Caco-2 (cell line): ENCODE measurements at regions not wholly inside any gene's neighbourhood (a gene's known extent, or its start where the extent isn't known, plus 50 kb on each side); places are given as distances from the start of the nearest gene placed in this dataset.

Experiments used
- BruUV-seq: library from RNA; stranded (reverse); fragments of 400-500 nt; replicated peaks from 2 replicates; lab custom pipeline; 2021; lab: Mats Ljungman, UMichigan
- CTCF ChIA-PET: fragments of 300-600 bp; sonication (Branson Sonifier 250); formaldehyde crosslinking; loops from one replicate; lab custom pipeline; 2022; ENCODE audit warnings: antibody characterized with exemption; lab: Charles Lee
- POLR2A ChIA-PET: fragments of 300-600 bp; sonication (Branson Sonifier 250); formaldehyde crosslinking; loops from one replicate; lab custom pipeline; 2022; ENCODE audit warnings: antibody characterized with exemption; lab: Charles Lee
- DNase-seq, 2 experiments: peaks; one replicate each; pipeline versions ENCODE4 v3.0.0 to v3.0.0-alpha.2; 2020 to 2022
- H3K27me3 ChIP-seq: replicated peaks from 2 replicates; pipeline ENCODE4 v1.6.0; 2011; ENCODE audit warnings: low read length; ENCODE audit not compliant: control insufficient read depth, insufficient read depth
- H3K36me3 ChIP-seq: 2 replicates; pipeline ENCODE4 v1.5.1; 2011; ENCODE audit warnings: low read length; ENCODE audit not compliant: control insufficient read depth, insufficient read depth
- H3K4me1 ChIP-seq: fragments of 250-450 bp; sonication (Bioruptor Pico); 2 replicates; pipeline ENCODE4 v1.5.1; 2020; ENCODE audit warnings: mild to moderate bottlenecking
- H3K4me3 ChIP-seq: 2 replicates; pipeline ENCODE4 v1.5.1; 2011; ENCODE audit warnings: low read depth, mild to moderate bottlenecking, control low read depth, low read length
- H3K9me3 ChIP-seq: fragments of 250-450 bp; sonication (Bioruptor Pico); 2 replicates; pipeline ENCODE4 v1.5.1; 2020; ENCODE audit warnings: mild to moderate bottlenecking, moderate library complexity
- H3K27ac Mint-ChIP-seq: one replicate; pipeline ENCODE4 v1.8.0; 2022; ENCODE audit warnings: mixed read lengths; ENCODE audit not compliant: unreplicated experiment
- H3K27me3 Mint-ChIP-seq: one replicate; pipeline ENCODE4 v1.8.0; 2022; ENCODE audit warnings: mixed read lengths; ENCODE audit not compliant: insufficient read depth, unreplicated experiment
- H3K36me3 Mint-ChIP-seq: one replicate; pipeline ENCODE4 v1.8.0; 2022; ENCODE audit warnings: mild to moderate bottlenecking, mixed read lengths; ENCODE audit not compliant: insufficient read depth, unreplicated experiment
- H3K4me1 Mint-ChIP-seq: one replicate; pipeline ENCODE4 v1.8.0; 2022; ENCODE audit warnings: low read depth, mixed read lengths; ENCODE audit not compliant: unreplicated experiment
- H3K4me3 Mint-ChIP-seq: one replicate; pipeline ENCODE4 v1.8.0; 2022; ENCODE audit warnings: mild to moderate bottlenecking, moderate library complexity, mixed read lengths; ENCODE audit not compliant: unreplicated experiment
- H3K9me3 Mint-ChIP-seq: one replicate; pipeline ENCODE4 v1.8.0; 2022; ENCODE audit warnings: mixed read lengths; ENCODE audit not compliant: unreplicated experiment
- intact Hi-C: fragments of 100-400 bp; cut with micrococcal nuclease; formaldehyde crosslinking; loops from one replicate; pipeline ENCODE4 v1.10.0; 2022; ENCODE audit not compliant: unreplicated experiment
- TF ChIP-seq, protein P1 (sequence below), 2 experiments: fragments of 200-600 bp in 1 of 2; IDR thresholded peaks; 1 replicate in 1 of 2; 2 replicates in 1 of 2; pipeline versions ENCODE4 v1.5.1 to v1.8.0; 2011 to 2022; ENCODE audit warnings: antibody characterized with exemption in 1 of 2, control low read depth in 1 of 2, inconsistent platforms in 1 of 2, low read depth in 1 of 2, low read length in 1 of 2, mild to moderate bottlenecking in 1 of 2, moderate library complexity in 1 of 2; ENCODE audit not compliant: insufficient read depth in 1 of 2, severe bottlenecking in 1 of 2, unreplicated experiment in 1 of 2

DNA sequence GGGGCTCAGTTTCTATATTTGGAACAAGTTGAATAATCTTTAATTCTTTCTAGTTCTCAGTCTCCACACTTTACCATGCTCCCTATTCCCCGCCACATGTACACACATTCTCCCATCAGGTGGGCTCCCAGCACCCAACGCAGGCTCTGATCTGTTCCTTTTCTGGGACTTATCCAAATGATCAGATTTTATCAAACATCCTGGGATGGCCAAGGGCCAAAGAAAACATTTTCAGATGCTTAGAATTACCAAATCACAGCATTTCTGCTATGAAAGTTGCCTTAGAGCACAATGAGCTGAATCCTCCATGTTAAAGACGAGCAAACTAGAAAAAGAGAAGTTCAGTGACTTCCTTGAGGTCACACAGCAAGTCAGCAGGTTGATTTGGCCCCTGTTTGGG, 153.4 kb downstream of the SEC61B start:
- Mint-ChIP-seq H3K4me3 (no peak overlapping the region), H3K27ac (no peak overlapping the region), H3K9me3 (no peaks in the 10 kb centered on the region), H3K27me3 (peaks cover 22% of the 10 kb centered on the region), H3K4me1 (no peaks in the 10 kb centered on the region), H3K36me3 (no peaks in the 10 kb centered on the region)
- BruUV-seq: no TSS peak
- intact Hi-C loops: no loop called here
- no peaks in the 10 kb centered on the region for H3K4me1 ChIP-seq
- no peak overlapping the region for H3K4me3 ChIP-seq
- TF ChIP-seq, protein P1, sequence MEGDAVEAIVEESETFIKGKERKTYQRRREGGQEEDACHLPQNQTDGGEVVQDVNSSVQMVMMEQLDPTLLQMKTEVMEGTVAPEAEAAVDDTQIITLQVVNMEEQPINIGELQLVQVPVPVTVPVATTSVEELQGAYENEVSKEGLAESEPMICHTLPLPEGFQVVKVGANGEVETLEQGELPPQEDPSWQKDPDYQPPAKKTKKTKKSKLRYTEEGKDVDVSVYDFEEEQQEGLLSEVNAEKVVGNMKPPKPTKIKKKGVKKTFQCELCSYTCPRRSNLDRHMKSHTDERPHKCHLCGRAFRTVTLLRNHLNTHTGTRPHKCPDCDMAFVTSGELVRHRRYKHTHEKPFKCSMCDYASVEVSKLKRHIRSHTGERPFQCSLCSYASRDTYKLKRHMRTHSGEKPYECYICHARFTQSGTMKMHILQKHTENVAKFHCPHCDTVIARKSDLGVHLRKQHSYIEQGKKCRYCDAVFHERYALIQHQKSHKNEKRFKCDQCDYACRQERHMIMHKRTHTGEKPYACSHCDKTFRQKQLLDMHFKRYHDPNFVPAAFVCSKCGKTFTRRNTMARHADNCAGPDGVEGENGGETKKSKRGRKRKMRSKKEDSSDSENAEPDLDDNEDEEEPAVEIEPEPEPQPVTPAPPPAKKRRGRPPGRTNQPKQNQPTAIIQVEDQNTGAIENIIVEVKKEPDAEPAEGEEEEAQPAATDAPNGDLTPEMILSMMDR (IDR thresholded peaks at IDR 0.05; ENCODE audit: insufficient read depth in 1 of 2, low read depth in 1 of 2, low read length in 1 of 2, severe bottlenecking in 1 of 2, unreplicated experiment in 1 of 2): no peak
- H3K9me3 ChIP-seq: no peaks in the 10 kb centered on the region
- CTCF ChIA-PET: no interaction called here
- no peaks in the 10 kb centered on the region for H3K36me3 ChIP-seq
- H3K27me3 ChIP-seq: no peaks in the 10 kb centered on the region; the same call in none of the 2 replicates
- POLR2A ChIA-PET: no interaction called here
- no peak for DNase-seq

DNA sequence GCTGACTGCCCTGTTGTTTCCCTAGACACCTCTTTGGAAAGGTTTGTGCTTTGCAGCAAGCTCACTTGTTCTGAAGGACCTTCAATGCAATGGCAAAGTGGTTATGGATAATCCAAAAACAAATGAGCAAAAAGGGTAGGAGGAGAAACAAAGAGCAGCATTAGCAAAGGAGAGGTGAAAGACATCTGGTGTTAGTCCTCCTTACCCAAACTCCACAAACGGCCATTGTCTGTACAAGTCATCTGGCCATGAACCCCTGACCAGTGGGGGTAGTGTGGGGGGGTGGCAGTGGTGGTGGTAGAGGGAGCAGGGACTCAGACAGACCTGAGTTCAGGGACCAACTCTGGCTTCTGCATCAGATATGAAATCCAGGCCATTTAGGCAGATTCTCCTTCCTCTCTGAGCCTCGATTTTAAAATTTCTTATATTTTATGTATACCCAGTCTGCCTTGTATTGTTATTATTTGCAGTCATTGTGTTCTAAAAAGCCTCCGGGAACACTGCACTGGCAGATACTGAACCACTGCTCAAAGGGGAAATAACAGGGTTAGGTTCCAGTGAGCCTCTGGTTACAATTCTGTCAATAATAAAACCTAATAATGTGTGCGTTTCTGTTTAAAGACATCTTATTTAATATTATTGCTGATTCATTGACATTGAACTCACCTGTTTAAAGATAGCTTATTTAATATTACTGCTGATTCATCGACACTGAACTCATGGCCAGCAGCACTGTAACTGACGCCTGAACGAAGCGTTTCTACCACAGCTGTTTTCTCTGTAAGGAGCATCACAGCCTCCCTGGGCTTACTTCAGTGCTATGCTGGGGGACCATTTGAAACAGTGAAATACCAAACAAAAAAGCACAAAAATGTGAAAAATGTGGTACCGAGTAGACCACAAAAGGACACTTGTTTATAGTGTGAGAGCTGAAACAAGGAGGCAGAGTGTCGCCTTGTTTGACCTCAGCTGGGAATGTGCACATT, 156.0 kb downstream of the SEC61B start:
- H3K9me3 ChIP-seq: no peaks in the 10 kb centered on the region
- H3K4me3 ChIP-seq: no peak overlapping the region
- no peaks in the 10 kb centered on the region; the same call in none of the 2 replicates for H3K27me3 ChIP-seq
- Mint-ChIP-seq H3K27ac (no peak overlapping the region), H3K4me3 (no peak overlapping the region), H3K4me1 (no peaks in the 10 kb centered on the region), H3K9me3 (no peaks in the 10 kb centered on the region), H3K27me3 (peaks cover 18% of the 10 kb centered on the region), H3K36me3 (no peaks in the 10 kb centered on the region)
- TF ChIP-seq, protein P1 (IDR thresholded peaks at IDR 0.05; ENCODE audit: insufficient read depth in 1 of 2, low read depth in 1 of 2, low read length in 1 of 2, severe bottlenecking in 1 of 2, unreplicated experiment in 1 of 2): no peak
- CTCF ChIA-PET: no interaction called here
- no peak for DNase-seq
- H3K4me1 ChIP-seq: no peaks in the 10 kb centered on the region
- no TSS peak for BruUV-seq
- H3K36me3 ChIP-seq: no peaks in the 10 kb centered on the region
- intact Hi-C loops: no loop called here
- POLR2A ChIA-PET: no interaction called here

DNA sequence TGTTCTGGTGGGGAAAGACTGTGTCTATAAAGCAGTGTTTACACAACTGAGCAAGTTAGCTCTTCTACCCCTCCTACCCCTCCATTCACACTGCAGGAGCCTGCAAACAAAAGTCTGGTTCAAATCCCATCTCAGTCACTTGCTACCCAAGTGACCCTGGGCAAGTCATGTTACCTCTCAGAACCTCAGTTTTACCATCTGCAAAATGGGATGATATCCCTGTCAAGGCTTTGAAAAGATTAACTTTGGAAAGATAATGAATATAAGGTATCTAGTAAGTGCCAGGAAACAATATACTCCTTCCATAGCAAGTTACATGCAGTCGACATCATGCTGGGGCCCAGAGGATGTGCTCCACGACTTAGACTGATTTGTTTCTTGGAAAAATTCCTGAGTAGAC, 161.5 kb downstream of the SEC61B start:
- H3K4me3 Mint-ChIP-seq: no peak overlapping the region
- Histone ChIP-seq H3K36me3 (no peaks in the 10 kb centered on the region), H3K4me3 (no peak overlapping the region), H3K4me1 (no peaks in the 10 kb centered on the region), H3K27me3 (no peaks in the 10 kb centered on the region; the same call in 1 of the 2 replicates), H3K9me3 (no peaks in the 10 kb centered on the region)
- peaks cover 11% of the 10 kb centered on the region for H3K27me3 Mint-ChIP-seq
- TF ChIP-seq, protein P1 (IDR thresholded peaks at IDR 0.05; ENCODE audit: insufficient read depth in 1 of 2, low read depth in 1 of 2, low read length in 1 of 2, severe bottlenecking in 1 of 2, unreplicated experiment in 1 of 2): no peak
- no TSS peak for BruUV-seq
- no peaks in the 10 kb centered on the region for H3K36me3 Mint-ChIP-seq
- no peaks in the 10 kb centered on the region for H3K4me1 Mint-ChIP-seq
- POLR2A ChIA-PET: no interaction called here
- DNase-seq: no peak
- H3K27ac Mint-ChIP-seq: no peak overlapping the region
- H3K9me3 Mint-ChIP-seq: no peaks in the 10 kb centered on the region
- CTCF ChIA-PET: no interaction called here
- intact Hi-C loops: no loop called here
